HFF-Myc (cell line): ENCODE measurements at regions not wholly inside any gene's neighbourhood (a gene's known extent, or its start where the extent isn't known, plus 50 kb on each side); places are given as distances from the start of the nearest gene placed in this dataset.

Source experiments
- DNase-seq: peaks from one replicate; pipeline ENCODE4 v3.0.0-alpha.2; 2011; ENCODE audit warnings: low read depth; ENCODE audit errors: extremely low read depth
- H3K4me3 ChIP-seq: replicated peaks from 2 replicates; pipeline ENCODE4 v1.5.1; 2011; ENCODE audit warnings: low read depth, mild to moderate bottlenecking, control low read depth, low read length
- CTCF ChIP-seq: IDR thresholded peaks from 2 replicates; pipeline ENCODE4 v1.5.1; 2012; ENCODE audit warnings: mild to moderate bottlenecking, low read depth, low read length, control low read depth; ENCODE audit errors: missing control alignments

- H3K4me3 ChIP-seq = no peak overlapping the region
- DNase-seq = peak; percentile 36
- no peak for TF ChIP-seq CTCF
Observed at GRCh38 chr6:12348530-12349511, 58.7 kb downstream of the EDN1 start.

GRCh38 chr6:12350644-12351170, 60.5 kb downstream of the EDN1 start:
- no peak overlapping the region for H3K4me3 ChIP-seq
- no peak for TF ChIP-seq CTCF
- no peak for DNase-seq

GRCh38 chr6:12351672-12352071, 61.5 kb downstream of the EDN1 start:
- no peak for DNase-seq
- no peak for TF ChIP-seq CTCF

GRCh38 chr6:12353731-12354130, 63.6 kb downstream of the EDN1 start:
- DNase-seq = no peak
- TF ChIP-seq CTCF = no peak
- H3K4me3 ChIP-seq = no peak overlapping the region

More at GRCh38 chr6:12351672-12352071, 61.5 kb downstream of the EDN1 start:
- no peak overlapping the region for H3K4me3 ChIP-seq

- H3K4me3 ChIP-seq = no peak overlapping the region
- no peak for TF ChIP-seq CTCF
- no peak for DNase-seq
Observed at GRCh38 chr6:12354499-12354898, 64.3 kb downstream of the EDN1 start.

GRCh38 chr6:12355354-12355753, 65.2 kb downstream of the EDN1 start:
- H3K4me3 ChIP-seq = no peak overlapping the region
- no peak for TF ChIP-seq CTCF
- no peak for DNase-seq
